HG03159 (cell line): ENCODE measurements at regions not wholly inside any gene's neighbourhood (a gene's known extent, or its start where the extent isn't known, plus 50 kb on each side); places are given as distances from the start of the nearest gene placed in this dataset.
A peak's percentile ranks its signal among the peaks of the same experiment; 100 is the strongest.

ENCODE experiments used
- ATAC-seq: cut with Tn5 transposase; IDR thresholded peaks from one replicate; pipeline ENCODE4 v1.9.1; 2021; ENCODE audit warnings: mild to moderate bottlenecking, moderate library complexity; ENCODE audit not compliant: unreplicated experiment

DNA sequence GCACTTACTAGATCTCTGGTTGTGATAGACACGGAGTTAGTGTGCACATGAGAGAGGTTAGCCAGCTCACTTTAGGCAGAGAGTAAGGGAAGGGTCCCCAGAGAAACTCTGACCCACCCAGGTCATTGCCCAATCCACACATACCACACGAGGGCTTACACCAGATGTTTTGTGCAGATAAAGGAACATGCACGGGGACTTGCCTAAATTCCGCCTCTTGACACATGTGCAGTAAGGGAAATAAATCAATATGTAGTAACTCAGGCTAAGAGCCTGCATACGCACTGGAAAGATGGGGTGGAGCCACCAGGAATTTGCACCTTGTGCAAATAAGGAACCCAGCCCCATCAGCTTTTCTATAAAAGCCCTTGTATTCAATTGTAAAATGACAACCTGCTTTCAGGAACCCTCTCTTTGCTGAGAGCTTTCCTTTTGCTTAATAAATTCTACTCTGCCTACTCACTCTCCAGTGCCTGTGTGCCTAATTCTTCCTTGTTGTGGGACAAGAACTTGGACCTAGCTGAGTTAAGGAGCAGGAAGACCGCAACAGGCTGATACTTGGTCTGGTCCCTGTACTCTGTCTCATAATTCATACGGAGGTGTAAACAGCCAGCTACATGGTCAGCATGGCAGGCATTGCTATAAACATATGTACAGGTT, 120.2 kb downstream of the EMP1 start:
- no peak for ATAC-seq

DNA sequence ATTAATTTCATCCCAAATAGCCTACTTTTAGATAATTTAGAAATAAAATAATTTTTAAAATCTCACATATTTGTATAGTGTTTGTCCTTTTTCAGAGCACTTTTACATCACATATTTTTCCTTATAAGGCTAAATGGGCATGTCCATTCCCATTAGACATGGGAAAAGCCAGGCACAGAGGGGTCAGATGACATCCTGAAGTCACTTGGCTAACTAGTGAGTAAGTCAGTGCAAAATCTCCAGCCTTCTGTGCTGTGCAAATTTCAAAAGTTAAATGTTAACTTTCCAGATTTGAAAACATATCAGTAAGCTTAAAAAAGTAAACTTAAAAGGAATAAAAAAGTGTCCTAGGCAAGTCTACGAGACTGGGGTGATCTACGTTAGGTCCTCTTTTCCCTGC, 117.4 kb downstream of the EMP1 start:
- ATAC-seq, result no peak

DNA sequence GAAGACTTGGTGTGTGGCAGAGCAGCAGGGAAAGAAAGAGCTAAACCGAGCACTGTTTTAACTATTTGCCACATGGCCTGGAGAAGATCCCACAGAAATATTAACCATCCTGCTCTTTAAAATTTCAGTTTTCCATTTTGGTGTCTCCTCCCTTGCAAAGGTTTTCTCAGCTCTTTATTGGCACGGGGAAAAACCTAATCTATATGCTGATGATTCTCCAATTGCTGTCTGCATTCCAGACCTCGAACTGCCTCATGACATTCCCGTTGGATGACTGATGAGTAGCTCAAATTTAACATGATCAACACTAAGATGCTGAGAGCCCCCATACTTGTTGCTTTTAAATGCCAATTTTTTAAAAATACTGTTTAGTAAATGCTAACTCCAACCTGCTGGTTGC, 115.0 kb downstream of the EMP1 start:
- no peak for ATAC-seq

DNA sequence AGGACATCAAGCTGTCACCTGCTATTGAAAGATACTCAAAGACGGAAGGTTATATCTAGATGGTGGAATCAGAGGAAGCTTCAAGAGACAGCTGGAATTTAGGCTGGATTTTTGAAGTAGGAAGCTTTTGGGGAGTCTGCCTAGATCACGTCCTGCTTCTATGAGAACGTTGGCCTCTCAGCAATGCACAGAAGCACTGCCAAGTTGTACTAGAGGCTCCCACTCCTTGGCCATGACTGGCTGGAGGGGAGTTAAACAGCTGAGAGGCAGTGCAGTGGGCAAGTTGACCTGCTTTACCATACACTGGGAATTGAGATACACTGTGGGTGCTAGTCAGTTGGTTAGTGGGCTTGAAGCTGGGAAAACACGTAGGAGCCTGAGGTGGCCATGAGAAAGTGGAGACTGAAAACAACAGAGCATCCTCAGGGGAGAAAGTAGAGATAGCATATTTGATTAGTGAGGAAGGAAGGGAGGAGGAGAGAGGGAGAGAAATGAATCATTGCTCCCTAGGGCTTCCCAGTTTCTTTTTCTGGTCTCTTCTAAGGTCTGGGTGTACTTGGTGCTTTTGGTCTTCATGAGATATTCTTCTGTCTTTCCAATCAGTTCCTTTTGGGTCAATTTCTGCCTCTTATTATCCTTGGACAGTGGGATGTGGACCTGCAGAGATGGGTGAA, 110.8 kb downstream of the EMP1 start:
- no peak for ATAC-seq

DNA sequence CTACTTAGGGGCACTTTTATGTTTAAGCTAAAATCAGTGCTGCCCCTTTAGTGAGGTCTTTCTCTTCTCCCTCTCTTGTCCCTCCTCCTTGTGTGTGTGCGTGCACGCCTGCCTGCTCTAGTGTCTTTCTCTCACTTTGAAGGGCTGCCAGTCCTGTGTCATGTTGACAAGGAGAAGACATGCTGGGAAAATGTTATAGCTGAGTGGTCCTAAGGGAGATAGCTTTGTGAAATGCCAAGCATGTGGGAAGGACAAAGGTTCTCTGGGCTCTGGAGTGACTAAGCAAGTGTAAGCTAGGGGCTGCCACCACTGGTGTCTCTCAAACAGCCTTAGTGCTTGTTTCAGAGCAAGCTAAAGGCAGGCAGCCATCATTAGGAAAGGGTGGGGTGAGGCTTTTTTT, 108.4 kb downstream of the EMP1 start:
- ATAC-seq, result no peak

DNA sequence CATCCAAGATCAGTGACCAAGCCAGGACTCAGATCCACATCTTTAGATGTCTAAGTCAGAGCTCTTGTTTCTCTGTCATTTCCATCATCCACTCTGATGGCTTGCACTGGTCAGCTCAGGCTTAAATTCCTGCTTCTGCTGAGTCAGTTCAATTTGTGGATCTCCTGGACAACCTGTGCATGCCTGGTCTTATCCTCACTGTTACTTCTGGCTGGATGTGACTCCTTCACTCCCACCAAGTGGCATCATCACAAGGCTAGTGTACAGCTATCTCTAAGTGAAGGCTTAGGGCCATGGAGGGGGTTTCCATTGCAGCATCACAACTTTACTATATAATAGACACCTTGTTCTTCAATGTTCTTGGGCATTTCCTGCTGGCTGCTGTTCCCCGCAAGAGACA, 102.9 kb downstream of the EMP1 start:
- ATAC-seq, result no peak

DNA sequence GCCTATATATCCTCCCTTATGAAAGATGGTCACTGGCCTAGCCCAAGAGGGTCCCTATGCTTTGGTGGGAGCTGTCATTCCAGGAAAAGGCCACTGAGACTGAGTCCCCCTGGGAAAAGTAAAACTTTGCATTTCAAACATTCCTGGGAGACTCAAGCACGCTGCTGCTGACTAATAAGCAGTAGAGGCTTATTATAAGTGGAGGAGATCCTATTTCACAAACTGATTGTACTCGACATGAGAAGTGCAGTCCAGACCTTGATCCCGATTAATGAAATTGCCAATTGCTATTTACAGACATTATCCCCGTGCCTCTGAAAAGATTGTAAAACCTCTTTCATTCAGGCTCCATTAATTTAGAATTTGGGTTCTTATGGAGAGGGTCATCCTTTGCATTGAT, 96.6 kb downstream of the EMP1 start:
- no peak for ATAC-seq

DNA sequence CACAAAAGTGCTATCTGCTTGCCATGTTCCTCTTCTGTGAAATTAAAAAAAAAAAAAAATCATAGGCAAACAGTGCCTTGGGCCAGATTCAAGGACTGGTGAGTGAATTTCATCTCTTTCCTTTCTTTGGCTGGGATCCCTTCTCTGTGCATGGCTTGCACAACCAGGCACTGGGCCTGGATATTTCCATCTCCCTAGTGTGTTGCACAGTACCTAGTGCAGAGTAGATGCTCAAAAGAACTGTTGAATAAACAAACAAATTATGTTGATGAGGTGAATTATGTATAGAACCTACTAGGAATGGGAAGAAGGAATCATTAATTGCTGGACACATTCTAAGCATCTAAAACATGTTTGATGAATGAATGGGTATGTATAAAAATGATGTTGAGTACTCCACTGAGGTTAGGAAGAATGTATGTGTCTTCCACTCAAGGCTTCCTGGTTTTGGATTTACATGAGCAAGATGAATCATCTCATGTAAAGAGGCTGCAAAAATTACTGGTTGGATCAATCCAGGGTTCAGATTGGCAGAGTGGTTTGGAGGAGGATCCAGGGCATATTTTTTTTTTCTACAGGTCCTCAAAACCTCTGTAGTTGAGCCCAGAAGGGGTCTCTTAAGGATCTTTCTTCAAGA, 93.2 kb downstream of the EMP1 start:
- ATAC-seq, result no peak

DNA sequence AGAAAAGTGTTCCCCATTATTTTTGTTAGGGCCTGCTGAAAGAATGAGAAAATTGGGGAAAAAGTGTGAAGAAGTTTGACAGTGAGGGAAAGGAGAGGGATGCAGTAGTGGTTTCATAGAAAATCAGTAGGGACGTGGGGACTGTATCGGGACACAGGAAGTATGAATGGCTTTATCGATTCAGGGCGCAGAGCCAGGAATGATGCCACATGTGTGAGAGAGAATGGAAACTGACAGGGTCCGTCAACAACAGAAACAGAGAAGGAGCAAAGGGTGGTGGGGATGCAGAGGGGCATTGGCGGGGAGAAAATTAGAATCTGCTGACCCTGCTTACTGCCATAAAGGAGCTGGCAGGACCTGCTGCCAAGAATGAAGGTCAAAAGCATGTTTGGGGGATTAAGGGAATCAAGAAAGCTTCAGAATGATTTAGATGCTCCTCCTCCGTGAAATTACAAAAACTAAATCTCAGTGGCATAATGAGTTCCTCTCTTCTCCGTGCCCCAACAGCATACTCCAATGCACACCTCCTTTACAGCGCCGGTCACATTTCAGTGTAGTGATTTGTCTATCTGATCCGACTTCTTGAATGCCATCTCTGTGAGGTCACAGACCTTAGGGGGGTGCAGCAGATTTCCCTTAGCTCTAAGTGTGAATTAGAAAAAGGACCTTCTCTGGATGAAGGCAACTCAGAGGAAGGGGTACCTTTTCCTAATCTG, 92.6 kb downstream of the EMP1 start:
- no peak for ATAC-seq

DNA sequence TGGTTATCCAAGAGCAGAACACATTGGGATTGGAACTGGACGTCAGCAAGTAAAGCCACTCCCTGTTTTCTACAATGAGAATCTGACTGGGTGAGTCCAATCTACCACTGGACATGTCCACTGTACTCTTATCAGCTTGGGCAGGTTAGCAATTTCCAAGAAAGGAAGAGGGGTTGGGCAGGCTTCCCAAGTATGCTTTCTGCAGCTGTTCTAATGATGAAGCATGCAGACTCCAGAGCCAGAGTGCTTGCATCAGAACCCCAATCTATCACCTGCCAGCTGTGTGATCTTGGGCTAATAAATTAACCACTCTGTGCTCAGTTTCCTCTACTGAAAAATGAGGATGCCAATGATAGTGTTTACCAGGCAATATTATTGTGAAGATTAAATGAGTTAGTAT, 92.0 kb downstream of the EMP1 start:
- no peak for ATAC-seq

DNA sequence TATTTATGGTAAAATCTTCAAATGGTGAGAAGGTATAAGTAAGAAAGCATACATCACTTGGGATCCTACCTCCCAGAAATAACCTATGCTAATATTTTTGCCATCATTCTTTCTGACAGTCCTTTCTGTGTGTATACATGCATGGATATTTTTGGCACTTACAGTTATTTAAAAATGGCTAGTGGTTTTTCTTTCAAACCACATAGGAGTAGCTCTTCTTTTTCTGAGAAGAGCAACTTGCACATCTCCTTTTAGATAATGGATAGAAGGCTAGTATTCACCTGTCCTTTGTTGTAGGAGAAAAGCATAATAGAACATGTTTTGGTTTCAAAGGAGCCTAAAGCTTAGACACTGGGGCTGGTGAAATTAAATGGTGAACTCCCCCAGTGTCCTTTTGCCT, 87.3 kb downstream of the EMP1 start:
- ATAC-seq, result no peak

DNA sequence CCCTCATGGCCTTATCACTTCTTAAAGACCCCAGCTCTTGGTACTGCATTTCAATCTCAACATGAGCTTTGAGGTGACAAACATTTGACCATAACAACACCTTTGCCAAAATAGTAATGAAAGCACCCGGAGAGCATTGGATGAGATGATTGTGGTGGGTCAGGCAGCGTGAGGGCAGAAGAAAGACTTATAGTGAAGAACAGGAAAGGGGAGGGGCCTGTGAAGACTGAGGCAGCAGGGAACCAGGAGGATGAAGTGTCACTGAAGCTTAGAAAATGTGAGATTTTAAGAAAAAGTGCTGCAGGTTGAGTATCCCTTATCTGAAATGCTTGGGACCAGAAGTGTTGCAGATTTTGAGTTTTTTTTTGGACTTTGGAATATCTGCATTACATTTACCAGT, 86.3 kb downstream of the EMP1 start:
- ATAC-seq, result no peak

DNA sequence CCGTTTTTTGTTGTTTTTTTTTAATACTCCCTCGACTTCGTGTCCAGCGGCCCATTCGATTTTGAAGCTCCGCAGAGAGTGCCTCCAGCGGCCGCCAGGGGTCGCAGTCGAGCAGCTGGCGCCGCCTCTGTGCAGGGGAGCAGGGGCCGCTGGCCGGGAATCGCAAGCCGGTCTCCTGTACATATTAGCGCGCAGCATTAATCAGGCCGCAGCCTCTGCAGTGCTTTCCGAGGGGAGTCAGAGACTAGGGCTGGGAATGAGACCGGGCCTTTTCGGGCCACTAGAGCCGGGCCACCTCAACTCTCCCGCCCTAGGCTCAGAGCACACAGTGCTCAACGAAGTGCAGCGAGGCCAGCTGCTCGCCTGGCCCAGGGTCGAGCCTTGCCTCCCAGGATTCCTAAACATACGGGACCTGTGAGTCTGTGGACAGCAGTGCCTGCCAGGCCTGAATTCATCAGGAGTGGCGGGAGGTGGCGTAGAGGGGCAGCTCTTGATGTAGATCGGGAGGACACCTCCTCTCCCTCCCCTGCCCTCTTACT, 81.8 kb downstream of the EMP1 start:
- ATAC-seq, result peak; percentile 79

DNA sequence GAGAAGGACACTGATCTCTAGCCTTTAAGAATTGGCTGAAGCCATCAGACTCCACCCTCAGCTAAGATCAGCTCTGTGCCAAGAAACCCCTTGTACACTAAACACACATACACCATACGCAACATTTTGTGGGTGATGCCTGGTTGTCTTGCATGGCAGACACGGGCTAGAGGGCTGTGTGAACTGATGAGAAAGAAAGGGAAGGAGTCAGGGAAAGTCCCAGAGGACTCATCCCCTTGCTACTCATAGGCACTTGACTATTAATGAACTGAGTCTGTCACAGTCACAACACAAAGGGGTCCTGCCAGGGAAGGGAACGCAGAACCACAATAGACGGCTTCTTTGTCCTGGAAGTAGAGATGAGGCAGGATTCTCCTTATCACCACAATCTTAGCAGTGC, 80.8 kb downstream of the EMP1 start:
- no peak for ATAC-seq

DNA sequence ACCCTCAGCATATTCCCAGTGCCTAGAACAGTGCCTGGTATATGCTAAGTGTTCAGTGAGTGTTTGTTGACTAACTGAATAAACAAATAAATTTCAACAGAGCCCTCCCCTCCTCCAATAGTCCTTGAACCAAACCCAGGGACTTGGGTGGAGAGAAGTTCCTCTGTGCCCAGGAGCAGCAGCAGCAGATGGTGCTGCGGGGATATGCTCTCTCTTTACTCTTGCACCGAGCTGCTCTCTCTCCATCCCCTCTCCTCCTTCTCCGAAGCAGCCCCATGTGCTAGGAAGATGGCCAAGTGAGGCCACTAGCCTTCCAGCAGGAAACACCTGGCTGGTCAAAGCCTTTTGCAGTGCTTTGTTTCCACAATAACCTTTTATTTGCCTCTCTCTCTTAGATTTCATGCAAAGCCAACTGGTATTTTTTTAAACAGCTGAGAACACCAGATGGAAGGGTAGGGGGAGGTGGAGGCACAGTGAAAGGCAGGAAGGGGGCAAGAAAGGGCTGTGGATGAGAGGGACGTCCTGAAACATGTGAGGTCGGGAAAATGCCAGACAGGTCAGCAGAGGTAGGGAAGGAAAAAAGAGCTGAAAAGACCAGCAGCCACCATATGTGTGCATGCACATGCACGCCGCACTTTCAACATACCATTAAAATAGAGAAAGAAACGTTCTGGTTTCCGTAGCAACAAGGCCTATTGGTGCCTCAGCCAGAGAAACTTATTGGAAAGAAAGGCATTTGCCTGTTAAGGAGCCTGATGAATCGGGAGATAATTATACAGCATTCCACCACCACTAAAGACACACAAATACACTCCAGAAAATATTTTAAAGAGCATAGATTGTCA, 78.9 kb downstream of the EMP1 start:
- no peak for ATAC-seq

DNA sequence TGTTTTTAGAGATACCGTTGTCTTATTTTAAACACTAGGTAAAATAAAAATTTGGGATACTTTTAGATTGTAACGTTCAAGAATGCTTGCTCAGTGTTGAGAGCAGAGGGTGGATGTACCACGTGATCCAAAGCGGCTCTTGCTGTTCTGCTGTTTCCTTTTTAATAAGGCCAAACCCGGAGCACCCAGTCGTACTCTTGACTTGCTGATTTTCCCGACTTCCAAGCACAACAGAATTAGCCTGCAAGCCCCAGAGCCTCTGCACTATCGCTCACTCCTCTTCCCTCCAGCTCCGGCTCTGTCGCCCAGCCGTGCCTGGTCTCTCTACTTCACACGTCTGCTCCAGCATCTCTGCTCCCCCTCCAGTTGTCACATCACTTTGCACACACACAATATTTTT, 77.3 kb downstream of the EMP1 start:
- ATAC-seq, result no peak

DNA sequence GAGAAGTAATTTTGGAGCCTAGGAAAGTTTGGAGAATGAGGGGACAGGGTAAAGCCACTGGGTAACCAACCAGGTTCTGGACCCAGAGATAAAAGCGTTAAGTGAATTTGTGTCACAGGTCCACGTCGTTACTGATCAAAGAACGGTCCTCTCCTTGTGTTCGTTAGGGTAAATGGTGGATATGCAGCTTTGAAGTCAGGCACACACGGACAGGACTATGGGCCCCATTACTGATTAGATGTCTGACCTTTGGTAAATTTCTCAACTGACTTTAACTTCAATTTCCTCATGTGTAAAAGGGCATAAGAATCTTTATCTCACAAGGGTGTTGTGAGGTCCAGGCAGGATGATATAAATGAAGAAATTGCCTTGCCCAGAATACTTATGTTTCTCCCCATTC, 76.6 kb downstream of the EMP1 start:
- no peak for ATAC-seq

DNA sequence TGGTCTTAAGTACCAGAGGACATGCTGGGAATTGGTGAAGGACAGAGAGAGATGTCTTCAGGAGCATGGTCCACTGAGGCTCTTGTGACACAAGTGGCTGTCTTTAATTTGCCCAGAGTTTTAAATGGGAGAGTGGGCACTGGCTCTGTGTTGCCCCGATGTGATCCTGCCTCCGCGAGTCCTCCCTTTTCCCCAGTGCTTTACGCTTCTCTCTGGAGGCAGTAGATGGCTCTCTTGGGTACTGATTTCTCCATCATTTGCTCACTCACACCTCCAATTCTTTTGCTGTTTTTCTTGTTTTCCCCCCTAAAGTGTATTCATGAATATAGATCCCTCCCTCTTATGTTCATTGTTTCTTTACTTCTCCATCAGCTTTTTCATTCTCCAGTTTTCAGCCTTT, 74.3 kb downstream of the EMP1 start:
- no peak for ATAC-seq
